CD14-positive monocyte (primary cell): ENCODE measurements at regions not wholly inside any gene's neighbourhood (a gene's known extent, or its start where the extent isn't known, plus 50 kb on each side); places are given as distances from the start of the nearest gene placed in this dataset.

Experiments used
- DNase-seq, 3 donors: peaks; one replicate each; pipeline ENCODE4 v3.0.0-alpha.2; 2011 to 2022
- H2AFZ ChIP-seq: 2 replicates; pipeline ENCODE4 v1.6.0; 2012; ENCODE audit warnings: mild to moderate bottlenecking, low read depth, low read length, inconsistent platforms; ENCODE audit not compliant: insufficient read depth, poor library complexity, severe bottlenecking
- H3K27ac ChIP-seq, 2 donors: 1 replicate in 1 of 2; 2 replicates in 1 of 2; pipeline ENCODE4 v1.5.1; 2012 to 2013; ENCODE audit warnings: low read length in 2 of 2, control low read depth in 1 of 2, inconsistent platforms in 1 of 2, low read depth in 1 of 2, mild to moderate bottlenecking in 1 of 2
- H3K27me3 ChIP-seq, 2 donors: one replicate each; pipeline versions ENCODE4 v1.6.0 to v1.6.1; 2011 to 2013; ENCODE audit warnings: low read length in 2 of 2; ENCODE audit not compliant: control insufficient read depth in 2 of 2, insufficient read depth in 2 of 2
- H3K36me3 ChIP-seq, 2 donors: replicated peaks in 1 of 2; 1 replicate in 1 of 2; 2 replicates in 1 of 2; pipeline versions ENCODE4 v1.5.1 to v1.6.1; 2012 to 2013; ENCODE audit warnings: low read length in 2 of 2, control low read depth in 1 of 2, inconsistent platforms in 1 of 2, mild to moderate bottlenecking in 1 of 2; ENCODE audit not compliant: insufficient read depth in 2 of 2, control insufficient read depth in 1 of 2
- H3K4me1 ChIP-seq, 2 donors: 1 replicate in 1 of 2; 2 replicates in 1 of 2; pipeline versions ENCODE4 v1.5.1 to v1.6.1; 2012 to 2013; ENCODE audit warnings: low read length in 2 of 2, control low read depth in 1 of 2, inconsistent platforms in 1 of 2, mild to moderate bottlenecking in 1 of 2, moderate library complexity in 1 of 2; ENCODE audit not compliant: insufficient read depth in 2 of 2, control insufficient read depth in 1 of 2
- H3K4me2 ChIP-seq: replicated peaks from 2 replicates; pipeline ENCODE3; 2012; ENCODE audit warnings: low read length, moderate library complexity, mild to moderate bottlenecking; ENCODE audit not compliant: poor library complexity, severe bottlenecking; ENCODE audit errors: extremely low read depth
- H3K4me3 ChIP-seq, 3 experiments: fragments of 200-600 bp in 1 of 3; sonication (generic) in 1 of 3; replicated peaks in 1 of 3; 1 replicate in 2 of 3; 2 replicates in 1 of 3; pipeline ENCODE4 v1.5.1; 2011 to 2013; ENCODE audit warnings: low read length in 3 of 3, mild to moderate bottlenecking in 3 of 3, control low read depth in 2 of 3, low read depth in 2 of 3, inconsistent platforms in 1 of 3, moderate library complexity in 1 of 3
- H3K79me2 ChIP-seq: 2 replicates; pipeline ENCODE4 v1.6.0; 2012; ENCODE audit warnings: mild to moderate bottlenecking, control low read depth, inconsistent platforms, low read length, moderate library complexity; ENCODE audit not compliant: insufficient read depth
- H3K9ac ChIP-seq: 2 replicates; pipeline ENCODE4 v1.6.0; 2017; ENCODE audit warnings: low read length, mild to moderate bottlenecking; ENCODE audit not compliant: insufficient read depth, poor library complexity, severe bottlenecking
- H3K9me3 ChIP-seq, 2 donors: replicated peaks in 1 of 2; 1 replicate in 1 of 2; 2 replicates in 1 of 2; pipeline versions ENCODE4 v1.5.1 to v1.6.1; 2012 to 2013; ENCODE audit warnings: low read length in 2 of 2, control low read depth in 1 of 2; ENCODE audit not compliant: control insufficient read depth in 1 of 2, insufficient read depth in 1 of 2
- H4K20me1 ChIP-seq: 2 replicates; pipeline ENCODE4 v1.6.0; 2012; ENCODE audit warnings: mild to moderate bottlenecking, low read length, control low read depth, moderate library complexity; ENCODE audit not compliant: insufficient read depth
- H3K27ac Mint-ChIP-seq, 7 donors: one replicate each; pipeline ENCODE4 v1.8.0; 2020; ENCODE audit warnings: mild to moderate bottlenecking in 7 of 7, mixed read lengths in 7 of 7, moderate library complexity in 6 of 7, inconsistent platforms in 2 of 7
- H3K27me3 Mint-ChIP-seq, 3 donors: one replicate each; pipeline ENCODE4 v1.8.0; 2021 to 2022; ENCODE audit warnings: low read depth in 3 of 3, mild to moderate bottlenecking in 3 of 3, mixed read lengths in 3 of 3, moderate library complexity in 3 of 3, inconsistent platforms in 1 of 3
- H3K36me3 Mint-ChIP-seq, 2 donors: one replicate each; pipeline ENCODE4 v1.8.0; 2020; ENCODE audit warnings: mixed read lengths in 2 of 2, inconsistent platforms in 1 of 2, mild to moderate bottlenecking in 1 of 2
- H3K4me1 Mint-ChIP-seq: one replicate; pipeline ENCODE4 v1.8.0; 2020; ENCODE audit warnings: mild to moderate bottlenecking, mixed read lengths
- H3K4me3 Mint-ChIP-seq, 2 donors: one replicate each; pipeline ENCODE4 v1.8.0; 2020; ENCODE audit warnings: mild to moderate bottlenecking in 2 of 2, mixed read lengths in 2 of 2, moderate library complexity in 1 of 2
- H3K9me3 Mint-ChIP-seq, 7 donors: one replicate each; pipeline ENCODE4 v1.8.0; 2020 to 2022; ENCODE audit warnings: mixed read lengths in 7 of 7, mild to moderate bottlenecking in 6 of 7, moderate library complexity in 6 of 7, inconsistent platforms in 2 of 7
- WGBS: methylation state at CpG from one replicate; pipeline ENCODE4 v1.1.5; 2013; ENCODE audit warnings: missing lambda C conversion rate; ENCODE audit not compliant: insufficient coverage; 5-methylcytosine and 5-hydroxymethylcytosine counted together
- intact Hi-C, 2 donors: fragments of 100-400 bp; cut with micrococcal nuclease; formaldehyde crosslinking; loops; one replicate each; pipeline versions ENCODE4 v1.15.0 to v1.15.1; 2023
- TF ChIP-seq, protein P1 (sequence below): fragments of 200-600 bp; IDR thresholded peaks from one replicate; pipeline ENCODE4 v1.8.0; 2022; ENCODE audit warnings: antibody characterized with exemption, mild to moderate bottlenecking

DNA sequence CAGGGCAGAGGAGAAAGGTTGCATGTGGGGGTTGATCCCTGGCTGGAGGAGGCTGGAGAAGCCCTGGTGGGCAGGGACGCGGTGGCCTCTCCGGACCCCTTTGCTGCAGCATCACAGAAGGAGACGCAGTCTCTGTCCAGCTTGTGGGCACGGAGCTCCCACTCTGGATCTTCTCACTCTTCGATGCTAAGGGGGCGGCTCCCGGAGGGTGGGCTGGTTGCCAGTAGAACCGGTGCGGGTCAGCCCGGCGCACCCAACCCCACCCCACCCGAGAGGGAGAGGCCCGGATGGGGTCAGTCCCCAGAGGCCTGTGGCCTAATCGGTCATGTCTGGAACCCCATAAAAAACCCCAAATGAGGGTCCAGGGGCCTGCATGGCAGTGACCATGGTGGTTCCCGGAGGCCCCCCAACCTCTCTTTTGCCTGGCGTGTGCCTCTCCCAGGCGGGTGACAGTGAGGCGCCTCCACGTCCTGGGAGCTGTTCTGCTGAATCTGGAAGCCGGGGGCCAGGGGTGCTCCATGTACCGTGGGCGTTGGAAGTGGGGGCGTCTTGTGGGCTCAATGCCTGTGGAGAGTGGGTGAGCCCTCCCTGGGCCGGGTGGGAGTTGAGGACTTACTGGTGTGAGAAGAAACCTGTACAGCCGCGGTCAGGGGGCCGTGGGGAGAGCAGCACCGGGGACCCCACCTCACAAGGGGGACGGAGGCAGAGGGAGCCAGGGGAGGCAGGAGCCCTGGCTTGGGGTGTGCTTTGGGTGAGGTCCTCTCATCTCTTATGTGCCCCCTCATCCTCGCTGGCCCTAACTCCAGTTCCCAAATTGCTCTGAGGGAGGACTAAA is 79.6 kb downstream of the RTP5 start:
- Histone ChIP-seq H4K20me1 (no peaks in the 10 kb centered on the region), H3K9ac (no peak overlapping the region), H3K4me3 (no peak overlapping the region), H3K4me2 (no peak overlapping the region), H3K27ac (no peak overlapping the region), H3K79me2 (no peaks in the 10 kb centered on the region), H3K27me3 (no peaks in the 10 kb centered on the region), H2AFZ (no peak overlapping the region), H3K9me3 (peaks cover 0 to 5% of the 10 kb centered on the region in 2 donors), H3K4me1 (no peaks in the 10 kb centered on the region), H3K36me3 (no peaks in the 10 kb centered on the region)
- H3K27ac Mint-ChIP-seq, result no peak overlapping the region
- peaks cover 0 to 8% (median 4%) of the 10 kb centered on the region in 7 donors for H3K9me3 Mint-ChIP-seq
- 94% methylated on average over 25 of the region's 31 CpGs for WGBS
- TF ChIP-seq, protein P1, sequence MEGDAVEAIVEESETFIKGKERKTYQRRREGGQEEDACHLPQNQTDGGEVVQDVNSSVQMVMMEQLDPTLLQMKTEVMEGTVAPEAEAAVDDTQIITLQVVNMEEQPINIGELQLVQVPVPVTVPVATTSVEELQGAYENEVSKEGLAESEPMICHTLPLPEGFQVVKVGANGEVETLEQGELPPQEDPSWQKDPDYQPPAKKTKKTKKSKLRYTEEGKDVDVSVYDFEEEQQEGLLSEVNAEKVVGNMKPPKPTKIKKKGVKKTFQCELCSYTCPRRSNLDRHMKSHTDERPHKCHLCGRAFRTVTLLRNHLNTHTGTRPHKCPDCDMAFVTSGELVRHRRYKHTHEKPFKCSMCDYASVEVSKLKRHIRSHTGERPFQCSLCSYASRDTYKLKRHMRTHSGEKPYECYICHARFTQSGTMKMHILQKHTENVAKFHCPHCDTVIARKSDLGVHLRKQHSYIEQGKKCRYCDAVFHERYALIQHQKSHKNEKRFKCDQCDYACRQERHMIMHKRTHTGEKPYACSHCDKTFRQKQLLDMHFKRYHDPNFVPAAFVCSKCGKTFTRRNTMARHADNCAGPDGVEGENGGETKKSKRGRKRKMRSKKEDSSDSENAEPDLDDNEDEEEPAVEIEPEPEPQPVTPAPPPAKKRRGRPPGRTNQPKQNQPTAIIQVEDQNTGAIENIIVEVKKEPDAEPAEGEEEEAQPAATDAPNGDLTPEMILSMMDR, result no peak
- H3K27me3 Mint-ChIP-seq, result peaks cover 0 to 4% (median 4%) of the 10 kb centered on the region in 3 donors
- H3K4me3 Mint-ChIP-seq, result no peak overlapping the region
- peaks cover 3% of the 10 kb centered on the region for H3K4me1 Mint-ChIP-seq
- no peaks in the 10 kb centered on the region for H3K36me3 Mint-ChIP-seq
- intact Hi-C loops, result no loop called here
- DNase-seq, result no peak

DNA sequence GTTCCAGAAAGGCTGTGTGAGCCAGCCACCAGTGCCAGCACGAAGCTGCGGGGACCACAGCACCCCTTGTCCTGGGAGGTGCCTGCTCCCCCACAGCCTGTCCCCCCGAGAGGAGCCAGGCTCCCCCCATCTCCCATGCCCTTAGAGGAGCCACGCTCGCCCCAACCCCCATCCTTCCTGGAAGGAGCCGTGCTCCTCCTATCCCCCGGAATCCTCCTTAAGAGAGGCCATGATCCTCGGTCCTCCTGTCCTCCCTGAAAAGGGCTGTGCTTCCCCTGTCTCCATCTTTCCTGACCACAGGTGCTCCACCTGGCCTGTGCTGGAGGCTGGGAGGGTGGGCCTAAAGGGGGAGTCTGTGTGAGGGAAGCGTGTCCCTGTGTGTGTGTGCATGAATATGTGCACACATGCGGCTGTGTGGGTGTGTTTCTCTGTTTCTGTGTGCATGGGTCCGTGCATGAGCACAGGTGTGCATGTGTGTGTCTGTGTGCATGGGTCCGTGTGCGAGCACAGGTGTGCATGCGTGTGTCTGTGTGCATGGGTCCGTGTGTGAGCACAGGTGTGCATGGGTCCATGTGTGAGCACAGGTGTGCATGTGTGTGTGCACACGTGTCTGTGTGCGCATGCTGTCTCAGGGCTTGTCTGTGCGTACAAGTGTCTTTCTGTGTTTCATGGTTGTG is 80.3 kb downstream of the RTP5 start:
- peaks cover 0 to 5% of the 10 kb centered on the region in 2 donors for H3K9me3 ChIP-seq
- Mint-ChIP-seq H3K4me1 (peaks cover 3% of the 10 kb centered on the region), H3K36me3 (no peaks in the 10 kb centered on the region), H3K27me3 (peaks cover 0 to 4% (median 3%) of the 10 kb centered on the region in 3 donors), H3K4me3 (no peak overlapping the region), H3K27ac (no peak overlapping the region), H3K9me3 (peaks cover 0 to 8% (median 4%) of the 10 kb centered on the region in 7 donors)
- no peaks in the 10 kb centered on the region for H3K27me3 ChIP-seq
- WGBS, result 97% methylated on average over 14 of the region's 18 CpGs
- H3K27ac ChIP-seq, result no peak overlapping the region
- no peak overlapping the region for H2AFZ ChIP-seq
- H3K36me3 ChIP-seq, result no peaks in the 10 kb centered on the region
- no peaks in the 10 kb centered on the region for H3K4me1 ChIP-seq
- DNase-seq, result no peak
- no peaks in the 10 kb centered on the region for H3K79me2 ChIP-seq
- intact Hi-C loops, result loop anchor here (5.0 kb wide), 2 partner anchors 37 to 142 kb away; no protein-coding TSS in a partner anchor
- TF ChIP-seq, protein P1, result no peak
- no peak overlapping the region for H3K9ac ChIP-seq
- H3K4me2 ChIP-seq, result no peak overlapping the region
- no peak overlapping the region for H3K4me3 ChIP-seq
- H4K20me1 ChIP-seq, result no peaks in the 10 kb centered on the region
